Lower lobe of right lung (tissue), 2 donors: ENCODE measurements at regions not wholly inside any gene's neighbourhood (a gene's known extent, or its start where the extent isn't known, plus 50 kb on each side); places are given as distances from the start of the nearest gene placed in this dataset.

Source experiments
- ATAC-seq, 2 donors: fragments of 200-7000 bp; cut with Tn5 transposase; one replicate each; pipeline ENCODE4 v1.9.1; 2020 to 2022; ENCODE audit warnings: mild to moderate bottlenecking in 2 of 2, moderate library complexity in 2 of 2
- DNase-seq: peaks from one replicate; pipeline ENCODE4 v3.0.0-alpha.2; 2020
- H3K27ac ChIP-seq: fragments of 200-600 bp; one replicate; pipeline ENCODE4 v1.8.0; 2022
- H3K27me3 ChIP-seq: fragments of 200-600 bp; one replicate; pipeline ENCODE4 v1.8.0; 2022; ENCODE audit warnings: low read depth
- H3K36me3 ChIP-seq: fragments of 200-600 bp; one replicate; pipeline ENCODE4 v1.8.0; 2022; ENCODE audit warnings: mild to moderate bottlenecking
- H3K4me1 ChIP-seq: fragments of 200-600 bp; one replicate; pipeline ENCODE4 v1.8.0; 2022
- H3K4me3 ChIP-seq: fragments of 200-600 bp; one replicate; pipeline ENCODE4 v1.8.0; 2022; ENCODE audit warnings: mild to moderate bottlenecking
- H3K9me3 ChIP-seq: fragments of 200-600 bp; one replicate; pipeline ENCODE4 v1.8.0; 2022
- intact Hi-C: fragments of 100-400 bp; cut with DNase I; formaldehyde crosslinking; loops from one replicate; pipeline ENCODE4 v1.11.0; 2022
- TF ChIP-seq, protein P1 (sequence below): fragments of 200-600 bp; IDR thresholded peaks from one replicate; pipeline ENCODE4 v1.8.0; 2022; ENCODE audit warnings: antibody characterized with exemption, mild to moderate bottlenecking
- donor health status: DM: no; HTN: yes; CAD: no; lungs with severe emphysema.

DNA sequence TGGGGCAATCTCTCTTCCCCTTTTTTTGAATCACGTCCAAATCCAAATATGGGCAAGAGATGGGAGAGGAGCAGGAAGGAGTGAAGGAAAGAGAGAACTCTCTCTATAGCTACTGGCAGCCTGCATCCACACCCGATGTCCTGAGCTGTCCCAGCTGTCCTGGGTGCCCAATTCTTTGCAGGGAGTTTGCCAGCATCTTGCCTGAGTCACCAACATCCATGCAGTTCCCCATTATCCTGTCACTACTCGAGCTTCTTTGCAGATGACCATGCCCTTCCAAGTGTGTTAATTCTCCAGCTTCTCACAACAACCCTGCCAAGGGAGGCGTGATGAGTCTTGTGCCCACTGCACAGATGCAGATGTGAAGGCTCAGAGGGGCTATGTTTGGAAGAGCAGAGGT is 127.1 kb downstream of the NSG2 start:
- Histone ChIP-seq H3K4me1 (no peaks in the 10 kb centered on the region), H3K4me3 (no peak overlapping the region), H3K27me3 (peaks cover 4% of the 10 kb centered on the region), H3K36me3 (no peaks in the 10 kb centered on the region), H3K27ac (no peak overlapping the region), H3K9me3 (peaks cover 10% of the 10 kb centered on the region)
- DNase-seq (no peak), ATAC-seq (no peak)
- TF ChIP-seq, protein P1, sequence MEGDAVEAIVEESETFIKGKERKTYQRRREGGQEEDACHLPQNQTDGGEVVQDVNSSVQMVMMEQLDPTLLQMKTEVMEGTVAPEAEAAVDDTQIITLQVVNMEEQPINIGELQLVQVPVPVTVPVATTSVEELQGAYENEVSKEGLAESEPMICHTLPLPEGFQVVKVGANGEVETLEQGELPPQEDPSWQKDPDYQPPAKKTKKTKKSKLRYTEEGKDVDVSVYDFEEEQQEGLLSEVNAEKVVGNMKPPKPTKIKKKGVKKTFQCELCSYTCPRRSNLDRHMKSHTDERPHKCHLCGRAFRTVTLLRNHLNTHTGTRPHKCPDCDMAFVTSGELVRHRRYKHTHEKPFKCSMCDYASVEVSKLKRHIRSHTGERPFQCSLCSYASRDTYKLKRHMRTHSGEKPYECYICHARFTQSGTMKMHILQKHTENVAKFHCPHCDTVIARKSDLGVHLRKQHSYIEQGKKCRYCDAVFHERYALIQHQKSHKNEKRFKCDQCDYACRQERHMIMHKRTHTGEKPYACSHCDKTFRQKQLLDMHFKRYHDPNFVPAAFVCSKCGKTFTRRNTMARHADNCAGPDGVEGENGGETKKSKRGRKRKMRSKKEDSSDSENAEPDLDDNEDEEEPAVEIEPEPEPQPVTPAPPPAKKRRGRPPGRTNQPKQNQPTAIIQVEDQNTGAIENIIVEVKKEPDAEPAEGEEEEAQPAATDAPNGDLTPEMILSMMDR: no peak
- intact Hi-C loops: no loop called here

DNA sequence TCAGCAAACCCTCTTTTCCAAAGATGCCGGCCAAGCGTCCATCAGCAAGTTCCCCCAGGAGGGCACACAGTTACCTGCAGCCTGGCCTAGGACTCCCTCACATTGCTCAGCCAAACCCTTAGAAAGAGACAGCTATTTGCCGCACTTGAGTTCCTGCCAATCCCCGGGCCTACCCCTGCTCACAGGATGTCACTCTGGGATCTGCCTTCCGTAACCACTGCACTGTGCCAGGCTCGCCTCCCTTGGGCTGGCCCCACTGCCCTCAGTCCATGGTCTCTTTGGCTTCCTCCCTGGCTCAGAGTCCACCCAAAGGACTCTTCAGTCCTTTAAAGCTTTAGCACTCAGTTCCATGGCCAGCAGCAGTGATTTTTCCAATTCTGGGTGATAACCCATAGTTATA is 128.3 kb downstream of the NSG2 start:
- Histone ChIP-seq H3K9me3 (peaks cover 7% of the 10 kb centered on the region), H3K4me3 (no peak overlapping the region), H3K27ac (no peak overlapping the region), H3K4me1 (no peaks in the 10 kb centered on the region), H3K36me3 (no peaks in the 10 kb centered on the region), H3K27me3 (peaks cover 4% of the 10 kb centered on the region)
- no peak for ATAC-seq
- TF ChIP-seq, protein P1: no peak
- intact Hi-C loops: no loop called here
- DNase-seq: no peak

DNA sequence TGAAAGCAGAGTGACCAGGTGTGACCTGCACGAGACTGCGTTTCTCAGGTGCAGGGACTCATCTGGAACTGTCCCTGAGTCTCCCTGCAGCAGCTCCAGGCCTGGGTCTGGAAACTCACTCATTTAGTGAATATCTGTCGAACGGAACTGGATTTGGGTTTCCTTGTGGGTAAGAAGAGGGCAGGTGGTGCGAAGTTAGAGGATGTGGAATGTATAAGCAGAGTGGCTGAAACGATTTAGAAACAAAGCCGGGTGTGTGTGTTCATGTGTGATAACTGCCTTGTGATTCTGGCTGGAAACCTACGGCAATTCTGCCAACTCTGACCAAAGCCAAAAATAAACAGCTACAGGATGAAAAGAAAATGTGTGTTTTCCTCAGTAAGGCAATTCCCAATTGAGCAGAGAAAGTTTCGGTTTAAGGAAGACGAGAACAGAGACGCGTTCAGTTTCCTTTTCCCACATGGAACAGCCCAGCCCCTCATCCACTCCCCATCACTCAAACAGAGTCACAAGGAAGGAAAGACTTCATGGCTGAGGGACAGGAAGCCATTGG is 130.3 kb downstream of the NSG2 start:
- intact Hi-C loops: no loop called here
- no peak for ATAC-seq
- Histone ChIP-seq H3K27me3 (peaks cover 4% of the 10 kb centered on the region), H3K9me3 (no peaks in the 10 kb centered on the region), H3K36me3 (no peaks in the 10 kb centered on the region), H3K4me1 (no peaks in the 10 kb centered on the region), H3K27ac (no peak overlapping the region), H3K4me3 (no peak overlapping the region)
- TF ChIP-seq, protein P1: no peak
- no peak for DNase-seq

DNA sequence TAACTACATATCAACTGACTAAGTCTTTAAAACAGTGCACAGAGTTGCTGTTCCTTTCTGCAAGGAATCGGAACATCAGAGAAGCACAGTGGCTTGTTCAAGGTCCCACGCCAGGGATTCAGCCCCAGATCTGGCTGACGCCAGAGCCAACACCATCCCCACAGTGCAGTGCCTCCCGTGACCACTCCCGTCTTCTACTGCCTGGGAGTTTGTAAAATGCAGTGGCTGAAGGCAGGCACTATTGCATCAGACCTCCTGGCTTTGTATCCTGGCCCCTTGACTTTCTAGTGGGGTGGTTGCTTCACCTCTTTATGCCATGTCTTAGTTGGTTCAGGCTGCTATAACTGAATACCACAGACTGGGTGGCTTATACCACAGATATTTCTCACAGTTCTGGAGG is 131.0 kb downstream of the NSG2 start:
- peak; percentile 25 to 63 for ATAC-seq
- H3K27me3 ChIP-seq: peaks cover 4% of the 10 kb centered on the region
- no peaks in the 10 kb centered on the region for H3K36me3 ChIP-seq
- intact Hi-C loops: no loop called here
- DNase-seq: no peak
- H3K4me1 ChIP-seq: no peaks in the 10 kb centered on the region
- H3K9me3 ChIP-seq: no peaks in the 10 kb centered on the region
- no peak overlapping the region for H3K4me3 ChIP-seq
- TF ChIP-seq, protein P1: no peak
- H3K27ac ChIP-seq: no peak overlapping the region

DNA sequence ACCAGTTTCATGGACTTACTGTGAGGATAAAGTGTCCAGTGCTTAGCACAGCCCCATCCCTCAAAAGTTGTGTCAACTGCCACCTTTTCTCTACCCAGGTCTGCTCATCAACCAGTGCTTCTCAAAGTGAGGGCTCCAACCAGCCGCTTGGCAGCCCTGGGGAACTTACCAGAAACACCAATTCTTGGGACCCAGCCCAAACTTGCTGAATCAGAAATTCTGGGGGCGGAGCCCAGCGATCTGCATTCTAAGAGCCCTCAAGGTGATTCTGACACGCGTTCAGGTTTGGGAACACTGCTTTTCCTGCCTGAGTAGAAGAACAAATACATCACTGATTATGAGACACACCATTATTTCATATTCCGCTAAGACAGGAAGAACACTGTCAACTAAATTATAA is 132.0 kb downstream of the NSG2 start:
- intact Hi-C loops: no loop called here
- no peaks in the 10 kb centered on the region for H3K9me3 ChIP-seq
- no peak overlapping the region for H3K27ac ChIP-seq
- ATAC-seq (no peak), DNase-seq (no peak)
- H3K4me3 ChIP-seq: no peak overlapping the region
- TF ChIP-seq, protein P1: no peak
- H3K4me1 ChIP-seq: no peaks in the 10 kb centered on the region
- no peaks in the 10 kb centered on the region for H3K36me3 ChIP-seq
- peaks cover 1% of the 10 kb centered on the region for H3K27me3 ChIP-seq
